ENCODE measurements at regions not wholly inside any gene's neighbourhood (a gene's known extent, or its start where the extent isn't known, plus 50 kb on each side); places are given as distances from the start of the nearest gene placed in this dataset.

GRCh38 chr5:4765411-4765810, 374.7 kb upstream of the ADAMTS16 start:
- TF ChIP-seq EZH2 (IDR thresholded peaks at IDR 0.05; ENCODE audit: low read depth, unreplicated experiment) (no peak), ZNF462 (CRISPR knock-in tag; IDR thresholded peaks at IDR 0.05) (no peak), POLR2AphosphoS5 (IDR thresholded peaks at IDR 0.05; ENCODE audit: low read depth) (no peak), NANOG (IDR thresholded peaks at IDR 0.05; ENCODE audit: borderline replicate concordance) (no peak), ZNF114 (CRISPR knock-in tag; IDR thresholded peaks at IDR 0.05) (no peak), REST (IDR thresholded peaks at IDR 0.05; ENCODE audit: unreplicated experiment) (no peak), ZNF331 (CRISPR knock-in tag; IDR thresholded peaks at IDR 0.05; ENCODE audit: low read depth) (no peak), EZH2phosphoT487 (IDR thresholded peaks at IDR 0.05; ENCODE audit: unreplicated experiment) (no peak), STAT1 (IDR thresholded peaks at IDR 0.05; ENCODE audit: unreplicated experiment) (no peak), JUNB (IDR thresholded peaks at IDR 0.05; ENCODE audit: unreplicated experiment) (no peak), CREB1 (CRISPR knock-in tag; IDR thresholded peaks at IDR 0.05; ENCODE audit: low read depth) (no peak), ETS1 (IDR thresholded peaks at IDR 0.05) (no peak)
- TF ChIP-seq, protein P1, sequence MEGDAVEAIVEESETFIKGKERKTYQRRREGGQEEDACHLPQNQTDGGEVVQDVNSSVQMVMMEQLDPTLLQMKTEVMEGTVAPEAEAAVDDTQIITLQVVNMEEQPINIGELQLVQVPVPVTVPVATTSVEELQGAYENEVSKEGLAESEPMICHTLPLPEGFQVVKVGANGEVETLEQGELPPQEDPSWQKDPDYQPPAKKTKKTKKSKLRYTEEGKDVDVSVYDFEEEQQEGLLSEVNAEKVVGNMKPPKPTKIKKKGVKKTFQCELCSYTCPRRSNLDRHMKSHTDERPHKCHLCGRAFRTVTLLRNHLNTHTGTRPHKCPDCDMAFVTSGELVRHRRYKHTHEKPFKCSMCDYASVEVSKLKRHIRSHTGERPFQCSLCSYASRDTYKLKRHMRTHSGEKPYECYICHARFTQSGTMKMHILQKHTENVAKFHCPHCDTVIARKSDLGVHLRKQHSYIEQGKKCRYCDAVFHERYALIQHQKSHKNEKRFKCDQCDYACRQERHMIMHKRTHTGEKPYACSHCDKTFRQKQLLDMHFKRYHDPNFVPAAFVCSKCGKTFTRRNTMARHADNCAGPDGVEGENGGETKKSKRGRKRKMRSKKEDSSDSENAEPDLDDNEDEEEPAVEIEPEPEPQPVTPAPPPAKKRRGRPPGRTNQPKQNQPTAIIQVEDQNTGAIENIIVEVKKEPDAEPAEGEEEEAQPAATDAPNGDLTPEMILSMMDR (conservative IDR thresholded peaks at IDR 0.05; ENCODE audit: low read depth in 2 of 2), result no peak
- no peak overlapping the region for H2AFZ ChIP-seq
- no peak overlapping the region for H3K4me3 ChIP-seq
- H3K4me1 ChIP-seq (ENCODE audit: insufficient read depth), result no peaks in the 10 kb centered on the region
- H3K27ac ChIP-seq (ENCODE audit: low read depth), result no peak overlapping the region
- no peaks in the 10 kb centered on the region for H3K27me3 ChIP-seq (ENCODE audit: insufficient read depth)
- H3K9me2 ChIP-seq (ENCODE audit: insufficient read depth), result peaks cover 9% of the 10 kb centered on the region; the same call in 1 of the 2 replicates
- peaks cover 6% of the 10 kb centered on the region; the same call in 2 of the 3 replicates for H3K9me3 Mint-ChIP-seq
- no peak overlapping the region for H3K4me3 Mint-ChIP-seq
- ATAC-seq (no peak), DNase-seq (ENCODE audit: low spot score) (no peak)
- no peaks in the 10 kb centered on the region for H4K20me1 ChIP-seq (replicated peaks; ENCODE audit: insufficient read depth)
- no peaks in the 10 kb centered on the region for H3K79me2 ChIP-seq (replicated peaks; ENCODE audit: insufficient read depth)
- H3K4me2 ChIP-seq, result no peak overlapping the region
- H3K4me1 Mint-ChIP-seq, result no peaks in the 10 kb centered on the region
- no peaks in the 10 kb centered on the region for H3F3A ChIP-seq (replicated peaks; ENCODE audit: low read depth)
- no peaks in the 10 kb centered on the region for H3K27me3 Mint-ChIP-seq (ENCODE audit: insufficient read depth, low read depth, poor library complexity)
- no peaks in the 10 kb centered on the region for H3K36me3 Mint-ChIP-seq (ENCODE audit: low read depth)
- H3K36me3 ChIP-seq (ENCODE audit: insufficient read depth), result no peaks in the 10 kb centered on the region
- no peak overlapping the region for H3K27ac Mint-ChIP-seq

Data from GM23338 (cell line).